Ovary (tissue), 3 donors: ENCODE measurements at regions not wholly inside any gene's neighbourhood (a gene's known extent, or its start where the extent isn't known, plus 50 kb on each side); places are given as distances from the start of the nearest gene placed in this dataset.

Experiments
- CTCF ChIP-seq, 3 donors: fragments of 450-650 bp in 2 of 3; fragments of 200-600 bp in 1 of 3; IDR thresholded peaks; one replicate each; pipeline versions ENCODE4 v1.5.1 to v1.8.0; 2016 to 2022; ENCODE audit warnings: antibody characterized with exemption in 3 of 3, mild to moderate bottlenecking in 1 of 3
- POLR2A ChIP-seq: fragments of 450-650 bp; IDR thresholded peaks from one replicate; pipeline ENCODE4 v1.6.1; 2017; ENCODE audit warnings: antibody characterized with exemption, mild to moderate bottlenecking, moderate library complexity
- donor health status: DM: no; HTN: no; CAD: no.

GRCh38 chr6:134752445-134752844 lies 197.5 kb downstream of the ALDH8A1 start:
- TF ChIP-seq CTCF (IDR thresholded peaks at IDR 0.05) (no peak), POLR2A (no peak)
